Activated effector memory CD4-positive, alpha-beta T cell treated with anti-CD3 and anti-CD28 coated beads, Interleukin-2, amount 50 U/mL, for 16 hours (primary cell): ENCODE measurements at regions not wholly inside any gene's neighbourhood (a gene's known extent, or its start where the extent isn't known, plus 50 kb on each side); places are given as distances from the start of the nearest gene placed in this dataset.
"Not testable (repeated sequence)": the region's sequence is repeated elsewhere in the genome, so short reads cannot be mapped to it uniquely, and the experiment has no call there.

ENCODE experiments used
- DNase-seq: peaks from one replicate; pipeline ENCODE4 v3.0.0-alpha.2; 2020

GRCh38 chr12:124705545-124706138 is 138.2 kb upstream of the NCOR2 start:
- DNase-seq: no peak

- DNase-seq: no peak
These were observed 137.2 kb upstream of the NCOR2 start for GRCh38 chr12:124704619-124705018.

- no peak for DNase-seq
These were observed 136.4 kb upstream of the NCOR2 start for GRCh38 chr12:124703856-124704255.

DNA sequence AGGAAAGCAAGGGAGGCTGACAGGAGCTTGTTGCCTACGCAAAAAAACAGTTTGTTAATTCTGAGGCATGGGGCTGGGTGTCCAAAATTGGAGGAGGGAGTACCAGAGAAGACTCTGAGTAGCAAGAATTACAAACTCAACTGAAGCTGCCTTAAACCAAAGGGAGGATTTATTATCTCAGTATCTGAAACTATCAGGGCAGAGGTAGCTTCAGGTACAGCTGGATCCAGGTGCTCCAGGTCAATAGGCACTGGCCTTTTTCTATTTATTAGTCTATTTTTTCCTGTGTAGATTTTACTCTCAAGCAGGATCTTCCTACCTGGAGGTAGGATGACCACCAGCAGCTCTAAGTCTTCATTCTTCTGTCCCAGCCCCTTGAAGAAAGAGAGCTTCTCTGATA is 135.3 kb upstream of the NCOR2 start:
- DNase-seq: no peak

- no peak for DNase-seq
These were observed 133.6 kb upstream of the NCOR2 start for GRCh38 chr12:124700810-124701592.

DNA sequence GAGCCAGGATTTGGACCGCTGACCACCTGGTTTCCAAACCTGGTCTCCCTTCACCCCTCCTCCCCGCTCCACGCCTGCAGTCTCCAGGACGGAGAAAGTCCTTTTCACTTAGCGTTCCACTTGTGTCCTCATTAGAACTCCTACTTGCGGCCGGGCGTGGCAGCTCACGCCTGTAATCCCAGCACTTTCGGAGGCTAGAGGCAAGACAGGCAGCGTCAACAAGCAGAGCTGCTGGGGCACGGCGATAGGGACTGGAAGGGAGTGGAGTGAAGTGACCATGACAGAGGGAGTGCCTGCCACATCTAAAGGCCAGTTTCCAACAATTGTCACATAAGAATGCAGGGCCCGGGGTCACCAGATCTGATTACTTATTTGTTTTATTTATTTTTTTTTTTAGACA is 132.5 kb upstream of the NCOR2 start:
- no peak for DNase-seq

DNA sequence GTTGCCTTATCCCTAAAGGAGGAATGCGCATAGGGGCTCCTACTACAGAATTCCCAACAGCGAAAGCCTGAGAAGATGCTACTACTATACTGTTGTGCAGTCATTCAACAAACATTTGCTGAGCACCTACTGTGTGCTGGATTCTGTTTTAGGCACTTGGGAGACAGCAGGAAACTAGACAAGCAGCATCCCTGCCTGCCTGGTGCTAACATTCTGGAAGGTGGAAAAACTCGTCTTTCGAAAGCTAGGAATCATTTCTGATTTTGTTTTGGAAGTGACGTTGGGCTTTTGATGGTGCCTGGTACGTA is 131.5 kb upstream of the NCOR2 start:
- DNase-seq: no peak

DNA sequence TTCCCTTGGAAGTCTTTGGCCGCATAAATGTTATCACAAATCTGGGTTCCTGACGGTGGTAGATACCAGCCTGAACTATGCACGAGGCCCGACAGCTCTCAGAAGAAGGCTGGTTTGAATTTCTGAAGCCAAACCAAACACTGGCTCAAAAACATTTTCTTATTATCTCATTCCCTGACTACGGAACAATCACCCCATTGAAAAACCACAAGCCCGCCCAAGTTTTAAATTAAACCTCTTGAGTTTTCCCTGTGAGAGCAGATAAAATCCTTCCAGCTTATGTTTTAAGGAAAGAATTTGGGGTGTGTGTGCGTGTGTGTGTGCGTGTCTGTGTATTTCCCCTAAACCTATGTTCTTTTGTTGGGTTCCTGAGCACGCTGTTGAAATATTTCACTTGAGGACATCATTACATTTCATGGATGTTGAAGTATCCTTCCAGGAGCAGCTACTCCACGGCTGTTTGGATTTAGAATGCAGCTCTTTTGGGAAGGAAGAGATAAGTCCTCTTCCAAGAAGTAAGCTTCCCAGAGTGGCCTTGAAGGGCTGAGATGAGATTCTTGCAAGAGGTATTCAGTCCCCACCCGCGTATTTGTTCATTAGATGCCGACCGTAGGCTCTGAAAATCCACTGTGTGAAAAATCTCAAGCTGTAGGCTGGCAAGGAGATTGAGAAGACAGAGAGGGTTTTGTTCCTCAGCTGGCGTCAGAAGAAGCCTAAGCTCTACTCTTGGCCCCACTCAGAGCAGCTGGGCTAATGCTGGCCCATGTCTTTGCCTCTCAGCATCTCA is 131.0 kb upstream of the NCOR2 start:
- DNase-seq: no peak

- not testable (repeated sequence) for DNase-seq
These were observed 130.3 kb upstream of the NCOR2 start for GRCh38 chr12:124697722-124698121.

GRCh38 chr12:124696693-124697476 is 129.5 kb upstream of the NCOR2 start:
- DNase-seq: no peak

DNA sequence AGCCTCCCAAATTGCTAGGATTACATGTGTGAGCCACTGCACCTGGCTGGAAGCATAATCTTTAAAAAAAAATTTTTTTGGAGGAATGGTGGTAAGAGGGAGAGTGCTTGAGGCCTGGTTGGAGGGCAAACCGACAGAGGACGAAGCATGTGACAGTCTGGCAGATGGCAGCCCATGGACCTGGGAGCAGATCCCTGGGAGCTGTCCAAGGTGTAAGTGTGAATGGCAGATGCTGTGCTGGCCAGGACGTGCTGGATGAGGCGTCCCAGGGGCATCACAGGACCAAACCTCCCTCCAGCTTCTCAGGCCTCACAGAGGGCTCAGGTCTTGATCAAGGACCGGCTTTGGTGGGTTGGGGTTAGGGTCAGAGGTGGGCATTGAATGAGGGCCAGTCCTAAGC is 128.4 kb upstream of the NCOR2 start:
- no peak for DNase-seq

DNA sequence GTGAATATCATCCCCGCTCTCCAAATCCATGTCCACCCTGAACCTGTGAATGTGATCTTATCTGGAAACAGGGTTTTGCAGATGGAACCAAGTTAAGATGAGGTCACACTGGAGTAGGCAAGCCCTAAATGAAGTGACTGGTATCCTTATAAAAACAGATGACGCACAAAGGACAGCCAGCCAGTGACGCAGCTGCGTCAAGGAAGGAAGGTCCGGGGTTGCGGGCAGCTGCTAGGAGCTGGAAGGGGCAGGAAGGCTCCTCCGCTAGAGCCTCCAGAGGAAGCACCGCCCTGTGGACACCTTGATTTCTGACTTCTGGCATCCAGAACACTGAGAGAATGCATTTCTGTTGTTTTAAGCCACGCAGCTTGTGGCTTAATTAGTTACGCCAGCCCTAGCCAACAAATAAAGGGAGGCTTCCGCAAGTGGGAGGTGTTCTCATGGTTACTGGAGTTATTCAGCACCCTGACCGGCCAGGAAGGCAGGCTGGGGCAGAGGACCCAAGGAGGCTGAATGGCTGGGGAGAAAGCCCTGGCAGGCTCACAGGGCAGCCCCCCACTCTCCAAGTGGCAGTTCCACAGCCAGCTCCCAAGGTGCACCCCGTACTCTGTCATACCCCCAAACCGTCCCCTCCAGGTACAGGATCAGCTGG is 127.6 kb upstream of the NCOR2 start:
- DNase-seq: no peak

GRCh38 chr12:124694250-124694649 is 126.8 kb upstream of the NCOR2 start:
- no peak for DNase-seq

DNA sequence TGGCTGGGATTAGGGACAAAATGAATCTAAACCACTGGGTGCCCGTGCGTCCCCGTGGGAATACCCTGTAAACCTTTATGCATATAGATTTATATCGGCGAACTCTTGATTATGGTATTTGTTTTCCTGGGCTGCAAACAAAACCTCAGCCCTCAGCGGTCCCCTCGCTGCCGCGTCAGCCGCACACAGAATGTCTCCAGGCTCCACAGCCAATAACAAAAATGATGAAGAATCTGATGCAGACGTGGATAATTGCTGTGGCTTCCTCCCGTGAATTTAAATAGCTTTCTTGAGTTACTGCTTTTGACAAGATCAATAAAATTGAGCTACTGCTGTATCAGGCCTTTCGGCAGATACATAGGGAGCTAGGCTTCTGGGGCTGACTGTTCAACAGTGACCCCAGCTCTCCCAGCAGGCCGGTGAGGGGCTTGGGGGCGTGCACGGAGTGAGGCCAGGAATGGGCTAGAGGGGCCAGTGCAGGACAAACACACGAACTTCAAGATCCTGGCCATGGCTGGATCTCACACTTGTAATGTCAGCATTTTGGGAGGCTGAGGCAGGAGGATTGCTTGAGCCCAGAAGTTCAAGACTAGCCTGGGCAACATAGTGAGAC is 125.8 kb upstream of the NCOR2 start:
- DNase-seq: no peak

GRCh38 chr12:124692443-124692842 is 125.0 kb upstream of the NCOR2 start:
- no peak for DNase-seq

GRCh38 chr12:124691429-124691828 is 124.0 kb upstream of the NCOR2 start:
- DNase-seq: no peak

GRCh38 chr12:124689631-124690030 is 122.2 kb upstream of the NCOR2 start:
- no peak for DNase-seq

DNA sequence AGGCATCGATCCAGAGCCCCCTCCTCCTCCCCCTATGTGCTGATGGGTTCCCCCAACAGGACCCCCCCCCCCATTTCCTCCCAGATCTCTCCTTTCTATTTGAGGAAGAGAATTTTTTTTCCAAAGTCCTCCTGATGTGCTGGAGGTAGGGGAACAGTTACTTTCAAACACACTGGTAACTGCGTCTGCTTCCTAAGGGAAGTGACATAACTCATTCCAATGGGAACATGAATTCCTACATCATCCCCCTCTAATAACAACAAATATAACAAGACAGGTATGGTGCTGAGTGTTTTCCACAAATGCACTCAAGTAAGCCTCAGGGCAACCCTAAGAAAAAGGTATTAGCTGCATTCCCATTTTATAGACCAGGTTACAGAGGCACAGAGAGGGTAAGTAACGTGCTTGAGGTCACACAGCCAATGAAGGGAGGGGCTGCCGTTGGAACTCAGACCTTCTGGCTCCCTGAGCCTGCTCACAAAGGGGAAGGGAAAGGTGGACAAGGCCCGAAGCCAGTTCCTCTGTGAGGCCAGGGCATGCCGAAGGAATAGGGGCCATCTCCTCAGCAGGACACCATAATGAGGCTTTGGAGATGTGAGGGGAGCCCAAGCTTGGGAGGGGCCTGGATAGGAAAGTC is 121.1 kb upstream of the NCOR2 start:
- DNase-seq: no peak

DNA sequence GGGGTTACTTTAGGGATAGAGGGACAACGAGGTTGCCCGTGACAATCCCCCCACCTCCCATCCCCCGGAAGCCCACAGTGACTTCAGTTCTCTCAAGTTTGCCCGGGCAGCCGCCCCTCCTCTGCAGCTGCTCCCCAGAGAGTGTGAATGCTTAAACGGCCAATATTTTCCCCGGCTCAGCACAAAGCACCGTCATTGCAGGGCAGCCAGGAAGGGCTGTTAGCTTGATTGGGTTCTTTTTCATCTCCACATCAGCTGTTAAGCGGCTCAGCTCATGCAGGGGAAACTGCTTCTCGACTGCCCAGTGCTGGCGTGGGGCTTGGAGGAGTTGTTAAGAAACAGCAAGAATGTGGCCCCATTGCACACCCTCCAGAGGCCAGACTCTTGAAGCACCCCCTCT is 120.5 kb upstream of the NCOR2 start:
- no peak for DNase-seq

DNA sequence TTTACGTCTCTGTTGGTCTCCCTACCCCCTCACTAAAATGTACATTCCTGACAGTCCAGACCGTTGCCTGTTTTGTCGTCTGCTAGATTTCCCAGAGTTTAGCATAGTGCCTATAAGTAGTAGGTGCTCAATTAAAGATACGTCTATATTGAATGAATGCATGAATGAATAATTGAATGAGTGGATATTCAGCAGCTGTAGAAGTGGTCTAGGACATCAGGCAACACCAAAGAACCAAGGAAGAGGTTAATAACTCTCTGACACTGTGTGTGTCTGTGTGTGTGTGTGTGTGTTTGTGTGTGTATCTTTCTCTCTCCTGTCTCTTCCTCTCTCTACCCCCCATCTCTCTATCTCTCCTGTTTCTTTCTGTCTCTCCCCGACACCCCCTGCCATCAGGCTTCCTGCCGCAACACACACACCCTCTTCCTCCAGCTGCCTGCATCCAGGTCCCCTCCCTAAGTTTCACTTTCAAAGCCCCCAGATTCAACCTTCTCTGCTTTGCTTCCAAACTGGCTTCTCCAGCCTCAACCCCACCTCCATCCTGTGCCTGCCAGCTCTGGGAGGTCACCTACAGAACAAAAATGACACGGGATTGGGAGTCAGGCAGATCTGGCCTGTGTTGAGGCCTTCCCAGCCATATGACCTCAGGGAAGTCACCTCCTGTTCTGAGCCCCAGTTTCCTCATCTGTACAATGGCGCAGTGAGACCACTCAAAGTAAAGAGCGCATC is 119.9 kb upstream of the NCOR2 start:
- DNase-seq: no peak
